Naive thymus-derived CD4-positive, alpha-beta T cell (primary cell): ENCODE measurements at regions not wholly inside any gene's neighbourhood (a gene's known extent, or its start where the extent isn't known, plus 50 kb on each side); places are given as distances from the start of the nearest gene placed in this dataset.

Experiments
- ATAC-seq: fragments of 150-1000 bp; cut with Tn5 transposase; 2 replicates; pipeline ENCODE4 v1.10.0; 2021; ENCODE audit warnings: mild to moderate bottlenecking, moderate library complexity
- CTCF ChIA-PET: fragments of 350-600 bp; sonication (Branson Sonifier 250); formaldehyde crosslinking; loops from one replicate; lab custom pipeline; 2021; ENCODE audit warnings: antibody characterized with exemption; lab: Charles Lee
- POLR2A ChIA-PET: fragments of 350-600 bp; sonication (Branson Sonifier 250); formaldehyde crosslinking; loops from one replicate; lab custom pipeline; 2021; ENCODE audit warnings: antibody characterized with exemption, inconsistent platforms; lab: Charles Lee
- DNase-seq, 9 donors: peaks; one replicate each; pipeline versions ENCODE4 v3.0.0 to v3.0.0-alpha.2; 2020 to 2022; ENCODE audit warnings: mixed read lengths in 1 of 9
- H3K27ac ChIP-seq: one replicate; pipeline ENCODE4 v1.7.0; 2013; ENCODE audit warnings: mild to moderate bottlenecking, low read depth, low read length, moderate library complexity
- H3K27me3 ChIP-seq, 2 donors: one replicate each; pipeline ENCODE4 v1.7.0; 2013; ENCODE audit warnings: low read length in 2 of 2, mild to moderate bottlenecking in 2 of 2, moderate library complexity in 2 of 2; ENCODE audit not compliant: control insufficient read depth in 2 of 2, insufficient read depth in 2 of 2
- H3K36me3 ChIP-seq, 3 experiments: 1 replicate in 2 of 3; 2 replicates in 1 of 3; pipeline ENCODE4 v1.7.0; 2013; ENCODE audit warnings: low read length in 3 of 3, mild to moderate bottlenecking in 3 of 3, moderate library complexity in 1 of 3; ENCODE audit not compliant: insufficient read depth in 3 of 3, control insufficient read depth in 2 of 3
- H3K4me1 ChIP-seq, 2 donors: one replicate each; pipeline ENCODE4 v1.7.0; 2013; ENCODE audit warnings: low read length in 2 of 2, mild to moderate bottlenecking in 2 of 2, moderate library complexity in 1 of 2; ENCODE audit not compliant: control insufficient read depth in 2 of 2, insufficient read depth in 2 of 2
- H3K4me3 ChIP-seq: 2 replicates; pipeline ENCODE4 v1.7.0; 2013; ENCODE audit warnings: mild to moderate bottlenecking, low read length
- H3K9me3 ChIP-seq, 3 experiments: 1 replicate in 2 of 3; 2 replicates in 1 of 3; pipeline ENCODE4 v1.7.0; 2013; ENCODE audit warnings: low read length in 3 of 3; ENCODE audit not compliant: control insufficient read depth in 2 of 3
- H3K27ac Mint-ChIP-seq, 9 donors: one replicate each; pipeline ENCODE4 v1.8.0; 2020 to 2022; ENCODE audit warnings: mixed read lengths in 9 of 9, mild to moderate bottlenecking in 8 of 9, moderate library complexity in 5 of 9, inconsistent platforms in 2 of 9
- H3K27me3 Mint-ChIP-seq, 5 donors: one replicate each; pipeline ENCODE4 v1.8.0; 2021 to 2022; ENCODE audit warnings: mixed read lengths in 5 of 5, mild to moderate bottlenecking in 1 of 5
- H3K36me3 Mint-ChIP-seq, 5 donors: one replicate each; pipeline ENCODE4 v1.8.0; 2020 to 2022; ENCODE audit warnings: mixed read lengths in 5 of 5, mild to moderate bottlenecking in 3 of 5, inconsistent platforms in 1 of 5
- H3K4me1 Mint-ChIP-seq, 7 donors: one replicate each; pipeline ENCODE4 v1.8.0; 2020 to 2022; ENCODE audit warnings: mixed read lengths in 7 of 7, mild to moderate bottlenecking in 3 of 7, inconsistent platforms in 1 of 7
- H3K4me3 Mint-ChIP-seq, 10 donors: one replicate each; pipeline ENCODE4 v1.8.0; 2020 to 2022; ENCODE audit warnings: mild to moderate bottlenecking in 10 of 10, mixed read lengths in 10 of 10, moderate library complexity in 6 of 10, inconsistent platforms in 2 of 10
- H3K9me3 Mint-ChIP-seq, 11 donors: one replicate each; pipeline ENCODE4 v1.8.0; 2020 to 2022; ENCODE audit warnings: mixed read lengths in 11 of 11, mild to moderate bottlenecking in 4 of 11, inconsistent platforms in 1 of 11, moderate library complexity in 1 of 11
- intact Hi-C, 2 donors: fragments of 100-400 bp; cut with micrococcal nuclease; formaldehyde crosslinking; loops; one replicate each; pipeline ENCODE4 v1.15.1; 2023

DNA sequence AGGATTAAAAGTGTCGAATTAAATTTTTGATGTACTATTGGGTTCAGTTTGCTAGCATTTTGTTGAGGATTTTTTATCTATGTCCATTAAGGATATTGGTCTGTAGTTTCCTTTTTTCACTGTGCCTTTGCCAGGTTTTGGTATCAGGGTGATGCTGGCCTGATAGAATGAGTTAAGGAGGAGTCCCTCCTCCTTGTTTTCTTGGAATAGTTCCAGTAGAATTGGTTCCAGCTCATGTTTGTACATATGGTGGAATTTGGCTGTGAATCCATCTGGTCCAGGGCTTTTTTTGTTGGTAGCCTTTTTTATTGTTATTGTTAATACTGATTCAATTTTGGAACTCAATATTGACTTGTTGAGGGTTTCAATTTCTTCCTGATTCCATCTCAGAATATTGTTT lies 141.8 kb downstream of the SIM1 start:
- ChIA-PET CTCF (no interaction called here), POLR2A (no interaction called here)
- H3K36me3 ChIP-seq, result no peaks in the 10 kb centered on the region
- no peak for ATAC-seq
- DNase-seq, result no peak
- Mint-ChIP-seq H3K4me3 (no peak overlapping the region), H3K4me1 (no peaks in the 10 kb centered on the region), H3K9me3 (peaks cover 0 to 12% (median 6%) of the 10 kb centered on the region in 11 donors), H3K27ac (no peak overlapping the region), H3K36me3 (no peaks in the 10 kb centered on the region), H3K27me3 (no peaks in the 10 kb centered on the region)
- H3K9me3 ChIP-seq, result no peaks in the 10 kb centered on the region
- H3K27me3 ChIP-seq, result no peaks in the 10 kb centered on the region
- H3K27ac ChIP-seq, result no peak overlapping the region
- no peaks in the 10 kb centered on the region for H3K4me1 ChIP-seq
- H3K4me3 ChIP-seq, result no peak overlapping the region
- intact Hi-C loops, result no loop called here

DNA sequence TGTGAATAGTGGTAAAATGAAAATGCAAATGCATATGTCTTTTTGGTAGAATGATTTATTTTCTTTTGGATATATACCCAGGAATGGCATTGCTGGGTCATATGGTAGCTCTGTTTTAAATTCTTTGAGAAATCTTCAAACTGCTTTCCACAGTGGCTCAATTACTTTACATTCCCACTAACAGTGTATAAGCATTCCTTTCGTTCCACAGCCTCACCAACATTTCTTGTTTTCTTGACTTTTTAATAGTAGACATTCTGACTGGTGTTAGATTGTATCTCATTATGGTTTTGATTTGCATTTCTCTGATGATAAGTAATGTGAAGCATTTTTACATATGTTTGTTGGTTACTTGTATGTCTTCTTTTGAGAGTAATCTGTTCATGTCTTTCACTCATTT lies 144.0 kb downstream of the SIM1 start:
- H3K9me3 Mint-ChIP-seq, result peaks cover 0 to 12% (median 6%) of the 10 kb centered on the region in 11 donors
- DNase-seq (no peak), ATAC-seq (no peak)
- no peaks in the 10 kb centered on the region for H3K36me3 Mint-ChIP-seq
- CTCF ChIA-PET, result no interaction called here
- intact Hi-C loops, result no loop called here
- Histone ChIP-seq H3K27me3 (no peaks in the 10 kb centered on the region), H3K27ac (no peak overlapping the region), H3K4me1 (no peaks in the 10 kb centered on the region), H3K4me3 (no peak overlapping the region), H3K9me3 (no peaks in the 10 kb centered on the region), H3K36me3 (no peaks in the 10 kb centered on the region)
- H3K4me3 Mint-ChIP-seq, result no peak overlapping the region
- H3K27me3 Mint-ChIP-seq, result no peaks in the 10 kb centered on the region
- POLR2A ChIA-PET, result no interaction called here
- no peak overlapping the region for H3K27ac Mint-ChIP-seq
- H3K4me1 Mint-ChIP-seq, result no peaks in the 10 kb centered on the region

DNA sequence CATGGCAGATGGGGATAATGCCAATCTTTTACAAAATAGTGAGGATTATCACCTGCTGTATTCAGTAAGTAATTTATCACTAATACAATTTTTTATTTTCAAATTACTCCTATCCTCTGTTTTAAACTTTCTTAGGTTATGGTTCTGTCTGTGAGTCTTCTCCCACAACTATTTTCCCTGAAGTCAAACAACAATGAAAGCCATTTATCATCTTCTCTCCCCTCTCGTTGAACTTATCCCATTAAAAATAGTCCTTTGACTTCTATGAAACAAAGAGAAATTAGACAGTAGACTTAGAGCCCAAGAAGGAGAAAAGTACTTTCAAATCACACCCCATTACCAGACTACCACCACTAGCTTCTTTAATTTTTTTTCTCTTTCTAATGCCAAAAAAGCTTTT lies 147.7 kb downstream of the SIM1 start:
- no peaks in the 10 kb centered on the region for H3K4me1 ChIP-seq
- H3K4me3 ChIP-seq, result no peak overlapping the region
- no peak overlapping the region for H3K27ac Mint-ChIP-seq
- DNase-seq (no peak), ATAC-seq (no peak)
- H3K27me3 ChIP-seq, result no peaks in the 10 kb centered on the region
- intact Hi-C loops, result no loop called here
- no peak overlapping the region for H3K27ac ChIP-seq
- H3K4me1 Mint-ChIP-seq, result no peaks in the 10 kb centered on the region
- ChIA-PET CTCF (no interaction called here), POLR2A (no interaction called here)
- H3K4me3 Mint-ChIP-seq, result no peak overlapping the region
- H3K9me3 Mint-ChIP-seq, result peaks cover 0 to 16% (median 5%) of the 10 kb centered on the region in 11 donors
- no peaks in the 10 kb centered on the region for H3K9me3 ChIP-seq
- no peaks in the 10 kb centered on the region for H3K36me3 Mint-ChIP-seq
- no peaks in the 10 kb centered on the region for H3K27me3 Mint-ChIP-seq
- H3K36me3 ChIP-seq, result no peaks in the 10 kb centered on the region

DNA sequence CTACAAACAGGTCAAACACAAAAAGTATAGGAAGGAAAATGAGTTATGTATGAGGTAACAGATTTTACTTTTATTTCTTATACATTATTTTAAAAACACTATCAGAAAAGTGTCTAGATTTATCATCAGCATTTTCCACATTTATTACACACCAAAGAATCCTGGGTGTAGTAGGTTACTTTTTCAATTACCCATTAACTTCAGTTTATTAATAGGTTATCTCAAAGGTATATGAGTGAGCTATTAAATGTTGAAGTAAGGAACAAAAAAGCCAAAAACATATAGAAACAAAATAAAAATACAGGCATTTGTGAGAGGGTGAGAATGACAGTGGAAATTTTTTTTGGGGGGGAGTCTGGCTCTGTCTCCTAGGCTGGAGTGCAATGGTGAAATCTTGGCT lies 150.5 kb downstream of the SIM1 start:
- ChIA-PET POLR2A (no interaction called here), CTCF (no interaction called here)
- Histone ChIP-seq H3K27ac (no peak overlapping the region), H3K4me3 (no peak overlapping the region), H3K27me3 (no peaks in the 10 kb centered on the region), H3K36me3 (no peaks in the 10 kb centered on the region), H3K9me3 (no peaks in the 10 kb centered on the region), H3K4me1 (no peaks in the 10 kb centered on the region)
- ATAC-seq, result no peak
- no peaks in the 10 kb centered on the region for H3K36me3 Mint-ChIP-seq
- H3K9me3 Mint-ChIP-seq, result peaks cover 0 to 8% (median 0%) of the 10 kb centered on the region in 11 donors
- no peak overlapping the region for H3K4me3 Mint-ChIP-seq
- no peak overlapping the region for H3K27ac Mint-ChIP-seq
- intact Hi-C loops, result no loop called here
- no peaks in the 10 kb centered on the region for H3K4me1 Mint-ChIP-seq
- DNase-seq, result no peak
- H3K27me3 Mint-ChIP-seq, result peaks cover 0 to 4% (median 0%) of the 10 kb centered on the region in 5 donors

DNA sequence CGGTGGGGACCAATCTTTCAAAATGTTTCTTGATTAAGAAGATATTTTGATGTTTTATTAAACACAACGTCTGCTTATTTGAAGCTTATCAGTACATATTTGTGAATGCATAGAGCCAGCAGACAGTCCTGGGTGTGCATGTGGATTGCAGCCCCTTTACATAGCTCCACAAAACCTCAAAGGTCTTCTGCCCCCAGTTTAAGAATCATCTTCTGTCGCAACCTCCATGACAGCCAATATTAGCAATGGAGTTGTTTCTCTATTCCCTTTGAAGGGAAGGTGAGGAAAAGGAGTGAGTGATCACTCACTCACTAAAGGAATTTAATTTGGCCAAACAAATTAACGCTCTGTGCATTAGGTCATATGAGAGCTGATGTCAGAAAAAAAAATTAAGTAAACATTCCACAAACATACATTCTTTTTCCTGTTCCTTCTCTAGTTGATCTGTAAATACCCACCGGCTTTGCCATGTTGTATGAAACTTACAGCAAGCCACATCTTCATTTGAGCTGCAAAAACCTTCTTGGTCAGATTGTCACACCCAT lies 152.9 kb downstream of the SIM1 start:
- CTCF ChIA-PET, result no interaction called here
- H3K27me3 Mint-ChIP-seq, result peaks cover 0 to 4% (median 0%) of the 10 kb centered on the region in 5 donors
- no peaks in the 10 kb centered on the region for H3K27me3 ChIP-seq
- H3K9me3 ChIP-seq, result no peaks in the 10 kb centered on the region
- H3K9me3 Mint-ChIP-seq, result peaks cover 0 to 8% (median 0%) of the 10 kb centered on the region in 11 donors
- DNase-seq, result no peak
- intact Hi-C loops, result no loop called here
- no peaks in the 10 kb centered on the region for H3K4me1 ChIP-seq
- no peak overlapping the region for H3K4me3 Mint-ChIP-seq
- no peaks in the 10 kb centered on the region for H3K4me1 Mint-ChIP-seq
- H3K27ac ChIP-seq, result no peak overlapping the region
- no peak overlapping the region for H3K4me3 ChIP-seq
- H3K36me3 Mint-ChIP-seq, result no peaks in the 10 kb centered on the region
- POLR2A ChIA-PET, result no interaction called here
- no peaks in the 10 kb centered on the region for H3K36me3 ChIP-seq
- no peak overlapping the region for H3K27ac Mint-ChIP-seq
- no peak for ATAC-seq

DNA sequence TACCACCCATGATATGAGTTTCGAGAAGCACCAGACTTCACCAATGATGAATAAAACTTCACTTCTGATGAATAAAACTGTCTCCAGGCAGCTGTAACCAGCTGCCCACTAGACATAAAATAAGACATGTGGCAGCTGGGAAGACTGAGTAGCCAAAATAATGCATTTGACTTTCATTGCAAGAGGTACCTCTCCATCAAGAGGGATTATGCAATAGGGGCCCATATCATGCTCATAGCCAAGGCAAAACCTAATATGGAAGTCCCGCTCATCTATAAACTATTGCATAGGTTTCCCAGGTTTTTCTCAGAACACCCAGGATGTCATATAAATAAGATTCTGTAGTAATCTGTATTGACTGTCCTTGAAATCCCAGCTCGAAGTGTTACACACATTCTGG lies 155.5 kb downstream of the SIM1 start:
- Mint-ChIP-seq H3K9me3 (peaks cover 0 to 8% (median 0%) of the 10 kb centered on the region in 11 donors), H3K4me3 (no peak overlapping the region), H3K27ac (no peak overlapping the region), H3K4me1 (no peaks in the 10 kb centered on the region), H3K36me3 (no peaks in the 10 kb centered on the region), H3K27me3 (peaks cover 0 to 6% (median 0%) of the 10 kb centered on the region in 5 donors)
- intact Hi-C loops, result no loop called here
- H3K4me3 ChIP-seq, result no peak overlapping the region
- no peak overlapping the region for H3K27ac ChIP-seq
- POLR2A ChIA-PET, result no interaction called here
- H3K9me3 ChIP-seq, result no peaks in the 10 kb centered on the region
- no peak for DNase-seq
- H3K27me3 ChIP-seq, result no peaks in the 10 kb centered on the region
- no peaks in the 10 kb centered on the region for H3K4me1 ChIP-seq
- H3K36me3 ChIP-seq, result no peaks in the 10 kb centered on the region
- no peak for ATAC-seq
- CTCF ChIA-PET, result no interaction called here

DNA sequence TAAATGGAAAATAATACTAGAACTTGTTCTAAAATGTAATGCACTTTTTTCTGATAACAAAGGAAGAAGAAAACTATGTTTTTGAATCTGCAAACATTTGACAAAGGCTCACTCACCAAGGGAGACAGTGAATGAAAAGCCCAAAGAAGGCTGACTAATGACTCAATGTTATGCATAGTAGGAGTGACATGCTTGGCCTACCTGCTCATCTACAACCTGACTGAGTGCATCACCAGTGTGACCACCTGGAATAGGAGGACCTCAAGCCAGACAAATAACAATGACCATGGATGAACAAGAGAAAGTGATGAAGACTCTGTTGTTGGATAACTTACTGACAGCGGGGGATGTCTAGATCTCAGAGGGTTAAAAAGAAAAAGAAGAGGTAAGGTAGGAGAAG lies 157.2 kb downstream of the SIM1 start:
- H3K9me3 ChIP-seq, result no peaks in the 10 kb centered on the region
- ATAC-seq (no peak), DNase-seq (no peak)
- no peaks in the 10 kb centered on the region for H3K36me3 Mint-ChIP-seq
- no peak overlapping the region for H3K4me3 ChIP-seq
- ChIA-PET POLR2A (no interaction called here), CTCF (no interaction called here)
- H3K27me3 ChIP-seq, result no peaks in the 10 kb centered on the region
- H3K36me3 ChIP-seq, result no peaks in the 10 kb centered on the region
- H3K9me3 Mint-ChIP-seq, result no peaks in the 10 kb centered on the region
- H3K27ac ChIP-seq, result no peak overlapping the region
- no peak overlapping the region for H3K4me3 Mint-ChIP-seq
- peaks cover 0 to 6% (median 0%) of the 10 kb centered on the region in 5 donors for H3K27me3 Mint-ChIP-seq
- no peak overlapping the region for H3K27ac Mint-ChIP-seq
- no peaks in the 10 kb centered on the region for H3K4me1 ChIP-seq
- H3K4me1 Mint-ChIP-seq, result no peaks in the 10 kb centered on the region
- intact Hi-C loops, result no loop called here
